ENCODE measurements at regions not wholly inside any gene's neighbourhood (a gene's known extent, or its start where the extent isn't known, plus 50 kb on each side); places are given as distances from the start of the nearest gene placed in this dataset.

DNA sequence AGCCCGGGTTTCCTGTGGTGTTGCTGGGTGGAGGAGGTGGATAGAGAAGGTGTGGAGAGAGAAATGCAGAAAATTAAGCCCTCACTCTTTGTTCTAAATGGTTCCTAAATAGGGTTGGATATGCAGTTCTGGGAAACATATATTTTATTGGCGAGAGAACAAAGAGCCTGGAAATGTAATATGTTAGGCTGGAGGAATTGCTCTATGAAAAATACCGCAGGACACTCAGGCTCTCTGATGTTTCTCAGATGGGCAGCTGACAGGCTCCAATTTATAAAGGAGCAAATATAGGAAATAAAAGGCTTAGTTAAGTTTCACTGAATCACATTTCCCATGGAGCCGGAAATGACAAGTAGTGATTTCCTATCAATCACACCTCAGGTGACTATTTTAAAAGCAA is 428.0 kb downstream of the TMEM135 start:
- H2AFZ ChIP-seq (ENCODE audit: low read length): no peak overlapping the region
- no peaks in the 10 kb centered on the region for H3K27me3 ChIP-seq (replicated peaks in 1 of 4; ENCODE audit: control insufficient read depth in 3 of 4, extremely low read depth in 1 of 4, insufficient read depth in 3 of 4, low read length in 3 of 4)
- H4K91ac ChIP-seq (replicated peaks; ENCODE audit: insufficient read length, low read length): no peak overlapping the region
- H2BK20ac ChIP-seq (ENCODE audit: low read length): no peak overlapping the region
- H3K4me1 ChIP-seq (replicated peaks in 1 of 4; ENCODE audit: control insufficient read depth in 3 of 4, insufficient read depth in 4 of 4, low read length in 3 of 4): no peaks in the 10 kb centered on the region
- H3K79me2 ChIP-seq (ENCODE audit: control insufficient read depth in 1 of 2, insufficient read depth in 2 of 2, low read length in 2 of 2): no peaks in the 10 kb centered on the region
- H3K18ac ChIP-seq (ENCODE audit: extremely low read depth, low read length): no peak overlapping the region
- no peaks in the 10 kb centered on the region for H3K9me3 ChIP-seq (ENCODE audit: insufficient read depth in 2 of 2, low read depth in 1 of 2, low read length in 1 of 2)
- 90% methylated on average over 4 of the region's 4 CpGs; no CpG with 5 or more reads in 1 of the 2 experiments for WGBS, 2 experiments (ENCODE audit: extremely low coverage in 1 of 2, insufficient coverage in 1 of 2, insufficient read length in 1 of 2, insufficient replicate concordance in 2 of 2, low coverage in 1 of 2, low lambda C conversion rate in 2 of 2, missing lambda C conversion rate in 1 of 2)
- no peaks in the 10 kb centered on the region for H4K20me1 ChIP-seq (replicated peaks in 1 of 2; ENCODE audit: control insufficient read depth in 1 of 2, insufficient read depth in 2 of 2, low read length in 2 of 2)
- H2BK5ac ChIP-seq (ENCODE audit: low read depth, low read length): no peak overlapping the region
- no peak overlapping the region for H3K9ac ChIP-seq (replicated peaks in 1 of 4; ENCODE audit: extremely low read depth in 1 of 4, low read depth in 3 of 4, low read length in 3 of 4)
- no peak overlapping the region for H3K23ac ChIP-seq (ENCODE audit: insufficient read length)
- no peaks in the 10 kb centered on the region for H3K23me2 ChIP-seq (ENCODE audit: low read depth, low read length)
- H3K4ac ChIP-seq (replicated peaks; ENCODE audit: insufficient read length, low read depth, low read length): no peak overlapping the region
- no peak overlapping the region for H3K4me3 ChIP-seq (ENCODE audit: extremely low read depth in 1 of 4, insufficient read depth in 2 of 4, low read depth in 3 of 4, low read length in 4 of 4)
- no peak overlapping the region for H3K27ac ChIP-seq (ENCODE audit: low read depth, low read length)
- DNase-seq (ENCODE audit: low read depth in 1 of 2, low spot score in 2 of 2): no peak
- H3K79me1 ChIP-seq (ENCODE audit: low read depth, low read length): no peaks in the 10 kb centered on the region
- no peak overlapping the region for H2AK5ac ChIP-seq (ENCODE audit: low read depth, low read length)
- H3K4me2 ChIP-seq (ENCODE audit: insufficient read depth in 1 of 2, low read depth in 2 of 2, low read length in 2 of 2): no peak overlapping the region
- no peak overlapping the region for H4K8ac ChIP-seq (ENCODE audit: extremely low read depth, insufficient read depth, low read length)
- H3K14ac ChIP-seq (ENCODE audit: insufficient read length): no peak overlapping the region
- FAIRE-seq: no peak
- no peaks in the 10 kb centered on the region for H3K36me3 ChIP-seq (ENCODE audit: control insufficient read depth in 2 of 4, insufficient read depth in 4 of 4, low read length in 3 of 4)
- no peak overlapping the region for H2BK15ac ChIP-seq (ENCODE audit: low read length)
- ChIA-PET POLR2A (ENCODE audit: partially characterized antibody) (no interaction called here), CTCF (ENCODE audit: partially characterized antibody) (no interaction called here)
- no peak overlapping the region for H2BK12ac ChIP-seq (ENCODE audit: low read depth, low read length)
- no peak overlapping the region for H2BK120ac ChIP-seq (replicated peaks; ENCODE audit: low read depth, low read length)
- H4K5ac ChIP-seq (ENCODE audit: insufficient read length, low read depth, low read length): no peak overlapping the region
- H3K56ac ChIP-seq (replicated peaks; ENCODE audit: insufficient read length, low read depth, low read length): no peak overlapping the region
- TF ChIP-seq, protein P1, sequence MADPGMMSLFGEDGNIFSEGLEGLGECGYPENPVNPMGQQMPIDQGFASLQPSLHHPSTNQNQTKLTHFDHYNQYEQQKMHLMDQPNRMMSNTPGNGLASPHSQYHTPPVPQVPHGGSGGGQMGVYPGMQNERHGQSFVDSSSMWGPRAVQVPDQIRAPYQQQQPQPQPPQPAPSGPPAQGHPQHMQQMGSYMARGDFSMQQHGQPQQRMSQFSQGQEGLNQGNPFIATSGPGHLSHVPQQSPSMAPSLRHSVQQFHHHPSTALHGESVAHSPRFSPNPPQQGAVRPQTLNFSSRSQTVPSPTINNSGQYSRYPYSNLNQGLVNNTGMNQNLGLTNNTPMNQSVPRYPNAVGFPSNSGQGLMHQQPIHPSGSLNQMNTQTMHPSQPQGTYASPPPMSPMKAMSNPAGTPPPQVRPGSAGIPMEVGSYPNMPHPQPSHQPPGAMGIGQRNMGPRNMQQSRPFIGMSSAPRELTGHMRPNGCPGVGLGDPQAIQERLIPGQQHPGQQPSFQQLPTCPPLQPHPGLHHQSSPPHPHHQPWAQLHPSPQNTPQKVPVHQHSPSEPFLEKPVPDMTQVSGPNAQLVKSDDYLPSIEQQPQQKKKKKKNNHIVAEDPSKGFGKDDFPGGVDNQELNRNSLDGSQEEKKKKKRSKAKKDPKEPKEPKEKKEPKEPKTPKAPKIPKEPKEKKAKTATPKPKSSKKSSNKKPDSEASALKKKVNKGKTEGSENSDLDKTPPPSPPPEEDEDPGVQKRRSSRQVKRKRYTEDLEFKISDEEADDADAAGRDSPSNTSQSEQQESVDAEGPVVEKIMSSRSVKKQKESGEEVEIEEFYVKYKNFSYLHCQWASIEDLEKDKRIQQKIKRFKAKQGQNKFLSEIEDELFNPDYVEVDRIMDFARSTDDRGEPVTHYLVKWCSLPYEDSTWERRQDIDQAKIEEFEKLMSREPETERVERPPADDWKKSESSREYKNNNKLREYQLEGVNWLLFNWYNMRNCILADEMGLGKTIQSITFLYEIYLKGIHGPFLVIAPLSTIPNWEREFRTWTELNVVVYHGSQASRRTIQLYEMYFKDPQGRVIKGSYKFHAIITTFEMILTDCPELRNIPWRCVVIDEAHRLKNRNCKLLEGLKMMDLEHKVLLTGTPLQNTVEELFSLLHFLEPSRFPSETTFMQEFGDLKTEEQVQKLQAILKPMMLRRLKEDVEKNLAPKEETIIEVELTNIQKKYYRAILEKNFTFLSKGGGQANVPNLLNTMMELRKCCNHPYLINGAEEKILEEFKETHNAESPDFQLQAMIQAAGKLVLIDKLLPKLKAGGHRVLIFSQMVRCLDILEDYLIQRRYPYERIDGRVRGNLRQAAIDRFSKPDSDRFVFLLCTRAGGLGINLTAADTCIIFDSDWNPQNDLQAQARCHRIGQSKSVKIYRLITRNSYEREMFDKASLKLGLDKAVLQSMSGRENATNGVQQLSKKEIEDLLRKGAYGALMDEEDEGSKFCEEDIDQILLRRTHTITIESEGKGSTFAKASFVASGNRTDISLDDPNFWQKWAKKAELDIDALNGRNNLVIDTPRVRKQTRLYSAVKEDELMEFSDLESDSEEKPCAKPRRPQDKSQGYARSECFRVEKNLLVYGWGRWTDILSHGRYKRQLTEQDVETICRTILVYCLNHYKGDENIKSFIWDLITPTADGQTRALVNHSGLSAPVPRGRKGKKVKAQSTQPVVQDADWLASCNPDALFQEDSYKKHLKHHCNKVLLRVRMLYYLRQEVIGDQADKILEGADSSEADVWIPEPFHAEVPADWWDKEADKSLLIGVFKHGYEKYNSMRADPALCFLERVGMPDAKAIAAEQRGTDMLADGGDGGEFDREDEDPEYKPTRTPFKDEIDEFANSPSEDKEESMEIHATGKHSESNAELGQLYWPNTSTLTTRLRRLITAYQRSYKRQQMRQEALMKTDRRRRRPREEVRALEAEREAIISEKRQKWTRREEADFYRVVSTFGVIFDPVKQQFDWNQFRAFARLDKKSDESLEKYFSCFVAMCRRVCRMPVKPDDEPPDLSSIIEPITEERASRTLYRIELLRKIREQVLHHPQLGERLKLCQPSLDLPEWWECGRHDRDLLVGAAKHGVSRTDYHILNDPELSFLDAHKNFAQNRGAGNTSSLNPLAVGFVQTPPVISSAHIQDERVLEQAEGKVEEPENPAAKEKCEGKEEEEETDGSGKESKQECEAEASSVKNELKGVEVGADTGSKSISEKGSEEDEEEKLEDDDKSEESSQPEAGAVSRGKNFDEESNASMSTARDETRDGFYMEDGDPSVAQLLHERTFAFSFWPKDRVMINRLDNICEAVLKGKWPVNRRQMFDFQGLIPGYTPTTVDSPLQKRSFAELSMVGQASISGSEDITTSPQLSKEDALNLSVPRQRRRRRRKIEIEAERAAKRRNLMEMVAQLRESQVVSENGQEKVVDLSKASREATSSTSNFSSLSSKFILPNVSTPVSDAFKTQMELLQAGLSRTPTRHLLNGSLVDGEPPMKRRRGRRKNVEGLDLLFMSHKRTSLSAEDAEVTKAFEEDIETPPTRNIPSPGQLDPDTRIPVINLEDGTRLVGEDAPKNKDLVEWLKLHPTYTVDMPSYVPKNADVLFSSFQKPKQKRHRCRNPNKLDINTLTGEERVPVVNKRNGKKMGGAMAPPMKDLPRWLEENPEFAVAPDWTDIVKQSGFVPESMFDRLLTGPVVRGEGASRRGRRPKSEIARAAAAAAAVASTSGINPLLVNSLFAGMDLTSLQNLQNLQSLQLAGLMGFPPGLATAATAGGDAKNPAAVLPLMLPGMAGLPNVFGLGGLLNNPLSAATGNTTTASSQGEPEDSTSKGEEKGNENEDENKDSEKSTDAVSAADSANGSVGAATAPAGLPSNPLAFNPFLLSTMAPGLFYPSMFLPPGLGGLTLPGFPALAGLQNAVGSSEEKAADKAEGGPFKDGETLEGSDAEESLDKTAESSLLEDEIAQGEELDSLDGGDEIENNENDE (IDR thresholded peaks at IDR 0.05; ENCODE audit: insufficient replicate concordance, low read length): no peak
